ENCODE measurements at regions not wholly inside any gene's neighbourhood (a gene's known extent, or its start where the extent isn't known, plus 50 kb on each side); places are given as distances from the start of the nearest gene placed in this dataset.

DNA sequence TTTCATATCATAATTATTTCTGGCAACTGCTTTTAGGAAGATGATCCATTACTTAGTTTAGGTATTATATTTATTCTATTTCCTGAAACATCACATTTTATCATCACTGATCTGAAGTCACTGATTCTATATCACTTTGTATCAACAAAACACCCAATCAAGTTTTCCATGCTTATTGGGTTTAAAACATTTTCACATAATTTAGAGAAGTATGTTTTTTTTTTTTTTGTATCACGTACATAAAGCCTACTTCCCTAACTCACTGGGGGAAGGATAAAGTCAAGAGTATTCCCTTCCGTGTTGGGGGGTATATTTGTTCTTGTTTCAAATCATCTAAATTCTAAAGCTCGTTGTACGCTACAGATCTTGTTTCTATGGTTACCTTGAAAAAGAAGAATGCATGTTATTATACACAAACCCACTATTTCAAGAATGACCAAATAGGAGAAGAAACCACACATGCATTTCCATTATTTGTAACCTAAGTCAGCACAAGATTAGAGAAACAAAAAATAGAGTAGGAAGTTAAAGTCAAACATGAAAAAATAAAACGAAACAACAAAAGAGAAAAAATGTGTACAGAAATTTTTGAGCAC is 637.2 kb upstream of the MIR17HG start:
- no peak for DNase-seq (ENCODE audit: low spot score)
- POLR2A ChIA-PET (ENCODE audit: low non-redundant PET) = no interaction called here
- TF ChIP-seq, protein P1, sequence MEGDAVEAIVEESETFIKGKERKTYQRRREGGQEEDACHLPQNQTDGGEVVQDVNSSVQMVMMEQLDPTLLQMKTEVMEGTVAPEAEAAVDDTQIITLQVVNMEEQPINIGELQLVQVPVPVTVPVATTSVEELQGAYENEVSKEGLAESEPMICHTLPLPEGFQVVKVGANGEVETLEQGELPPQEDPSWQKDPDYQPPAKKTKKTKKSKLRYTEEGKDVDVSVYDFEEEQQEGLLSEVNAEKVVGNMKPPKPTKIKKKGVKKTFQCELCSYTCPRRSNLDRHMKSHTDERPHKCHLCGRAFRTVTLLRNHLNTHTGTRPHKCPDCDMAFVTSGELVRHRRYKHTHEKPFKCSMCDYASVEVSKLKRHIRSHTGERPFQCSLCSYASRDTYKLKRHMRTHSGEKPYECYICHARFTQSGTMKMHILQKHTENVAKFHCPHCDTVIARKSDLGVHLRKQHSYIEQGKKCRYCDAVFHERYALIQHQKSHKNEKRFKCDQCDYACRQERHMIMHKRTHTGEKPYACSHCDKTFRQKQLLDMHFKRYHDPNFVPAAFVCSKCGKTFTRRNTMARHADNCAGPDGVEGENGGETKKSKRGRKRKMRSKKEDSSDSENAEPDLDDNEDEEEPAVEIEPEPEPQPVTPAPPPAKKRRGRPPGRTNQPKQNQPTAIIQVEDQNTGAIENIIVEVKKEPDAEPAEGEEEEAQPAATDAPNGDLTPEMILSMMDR (conservative IDR thresholded peaks at IDR 0.05; ENCODE audit: low read depth) = no peak
- CTCF ChIA-PET = interaction anchor here (0.6 kb wide), 1 partner anchor 206 kb away, joined by 3 read pairs; no protein-coding TSS in a partner anchor
- H3K27ac ChIP-seq = no peak overlapping the region

DNA sequence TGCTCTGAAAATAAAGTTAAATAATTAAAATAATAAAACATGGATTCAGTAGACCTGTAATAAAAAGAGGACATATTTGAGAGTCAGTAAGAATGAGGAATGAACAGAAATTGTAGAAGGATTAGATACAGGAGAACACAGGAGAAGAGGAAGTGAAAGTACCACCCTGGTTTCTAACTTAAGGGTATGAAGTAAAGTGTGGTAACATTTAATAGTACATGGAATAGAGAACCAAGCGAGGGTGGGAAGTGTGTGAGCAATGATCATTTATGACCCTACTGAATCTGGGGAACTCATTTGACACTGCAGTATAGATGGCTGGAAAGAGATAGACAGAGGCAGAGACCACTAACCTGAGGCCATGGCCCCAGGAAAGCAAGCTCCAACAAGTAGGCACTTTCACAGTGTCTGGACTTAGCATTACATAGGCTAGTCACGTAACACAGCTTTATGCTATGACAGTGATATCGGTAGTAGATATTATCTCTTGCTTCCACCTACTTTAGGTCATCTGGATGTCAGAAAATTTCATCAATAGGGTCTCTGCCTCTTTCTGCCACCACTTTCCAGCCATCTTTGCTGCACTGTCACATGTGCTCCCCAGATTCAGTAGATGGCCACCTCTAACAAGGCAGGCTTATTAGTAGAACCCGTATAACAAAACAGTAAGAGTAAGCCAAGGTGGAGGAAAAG is 633.9 kb upstream of the MIR17HG start:
- no peak overlapping the region for H3K27ac ChIP-seq
- ChIA-PET POLR2A (ENCODE audit: low non-redundant PET) (no interaction called here), CTCF (no interaction called here)
- TF ChIP-seq, protein P1 (conservative IDR thresholded peaks at IDR 0.05; ENCODE audit: low read depth) = no peak
- no peak for DNase-seq (ENCODE audit: low spot score)

DNA sequence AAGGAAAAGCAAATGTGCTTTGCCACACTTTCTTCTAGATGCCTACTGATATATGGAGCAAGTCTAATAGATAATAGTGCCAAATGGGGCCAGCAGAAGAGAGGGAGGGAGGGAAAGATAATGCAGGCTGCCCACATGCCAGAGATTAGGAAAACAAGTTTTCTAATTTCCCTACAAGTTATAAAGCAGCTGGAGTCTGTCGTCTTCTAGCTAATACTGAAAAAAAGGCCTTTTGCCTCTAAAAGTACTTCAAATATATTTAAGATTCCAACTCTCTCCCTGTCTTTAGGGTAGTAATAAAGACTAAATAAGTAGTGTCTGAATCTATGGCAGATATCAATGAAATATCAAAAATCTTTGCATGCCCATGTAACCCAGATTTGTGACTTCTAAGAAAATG is 632.0 kb upstream of the MIR17HG start:
- TF ChIP-seq, protein P1 (conservative IDR thresholded peaks at IDR 0.05; ENCODE audit: low read depth) = no peak
- CTCF ChIA-PET = no interaction called here

DNA sequence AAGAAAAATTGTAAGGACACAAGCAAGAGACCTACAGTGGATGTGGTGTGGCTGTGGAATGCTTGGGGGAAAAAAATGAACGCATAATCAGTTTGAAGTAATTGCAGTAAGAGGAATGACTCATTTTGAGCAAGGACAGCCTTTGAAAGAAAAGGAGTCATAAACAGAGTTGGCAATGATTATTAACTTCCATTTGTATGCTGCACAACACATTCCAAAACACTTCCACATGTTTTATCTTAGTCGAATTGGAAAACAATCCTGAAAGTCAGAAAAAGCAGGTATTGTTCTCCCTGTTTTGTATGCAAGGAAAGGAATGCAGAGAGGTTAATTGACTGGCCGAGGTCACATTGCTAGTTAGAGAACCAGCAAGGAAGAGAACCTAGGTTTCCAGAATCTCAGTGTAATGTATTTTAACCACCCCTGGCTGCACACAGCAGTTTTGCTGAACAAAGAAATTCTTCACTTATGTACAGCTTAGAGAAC is 630.0 kb upstream of the MIR17HG start:
- no peak overlapping the region for H3K27ac ChIP-seq
- CTCF ChIA-PET = no interaction called here
- POLR2A ChIA-PET (ENCODE audit: low non-redundant PET) = no interaction called here
- peak; percentile 56 for DNase-seq (ENCODE audit: low spot score)
- TF ChIP-seq, protein P1 (conservative IDR thresholded peaks at IDR 0.05; ENCODE audit: low read depth) = no peak

More for the DNA sequence above, 632.0 kb upstream of the MIR17HG start:
- H3K27ac ChIP-seq = no peak overlapping the region
- POLR2A ChIA-PET (ENCODE audit: low non-redundant PET) = no interaction called here
- no peak for DNase-seq (ENCODE audit: low spot score)

DNA sequence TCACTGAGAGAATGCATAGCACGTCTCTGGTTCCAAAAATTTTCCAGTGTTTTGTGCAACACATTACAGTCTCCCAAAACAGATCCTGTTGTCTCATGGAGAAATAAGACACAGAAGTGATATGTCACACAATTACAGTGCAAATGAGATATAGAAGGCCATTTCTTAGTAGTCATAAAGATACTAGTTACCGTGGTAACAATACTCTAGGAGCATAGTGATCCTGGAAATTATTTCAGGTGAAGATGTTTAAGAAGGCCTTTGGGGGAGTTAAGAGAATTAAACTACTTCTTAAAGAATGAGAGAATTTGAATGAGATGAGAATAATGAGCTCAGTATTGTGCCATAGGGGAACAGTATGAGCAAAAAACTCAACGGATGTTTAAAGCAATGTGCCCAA is 628.0 kb upstream of the MIR17HG start:
- ChIA-PET CTCF (no interaction called here), POLR2A (ENCODE audit: low non-redundant PET) (no interaction called here)

DNA sequence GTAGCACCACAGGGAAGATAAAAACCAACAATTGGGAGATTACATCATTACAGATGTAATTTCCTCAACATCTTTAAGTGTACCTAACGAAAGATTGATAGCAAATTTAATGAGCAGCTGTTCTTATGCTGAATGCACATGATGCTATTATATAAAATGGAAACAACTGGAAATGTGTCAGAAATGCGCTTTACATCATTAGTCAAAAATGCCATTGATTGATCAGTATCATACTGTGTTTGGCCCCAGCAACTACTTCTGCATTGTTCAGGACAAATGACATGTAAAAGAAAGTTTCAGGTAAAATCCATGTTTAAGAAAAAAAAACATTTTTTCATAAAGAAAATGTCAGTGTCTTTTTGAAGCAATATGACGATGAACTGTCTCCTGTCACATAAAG is 625.5 kb upstream of the MIR17HG start:
- ChIA-PET POLR2A (ENCODE audit: low non-redundant PET) (no interaction called here), CTCF (interaction anchor here (0.7 kb wide), 1 partner anchor 1790 kb away, joined by 4 read pairs; no protein-coding TSS in a partner anchor)
- no peak overlapping the region for H3K27ac ChIP-seq

More for the DNA sequence above, 628.0 kb upstream of the MIR17HG start:
- DNase-seq (ENCODE audit: low spot score) = no peak
- TF ChIP-seq, protein P1 (conservative IDR thresholded peaks at IDR 0.05; ENCODE audit: low read depth) = no peak
- H3K27ac ChIP-seq = no peak overlapping the region

More for the DNA sequence above, 625.5 kb upstream of the MIR17HG start:
- TF ChIP-seq, protein P1 (conservative IDR thresholded peaks at IDR 0.05; ENCODE audit: low read depth) = no peak
- DNase-seq (ENCODE audit: low spot score) = no peak

Measured in RWPE1 (cell line).